Natural killer cell (primary cell): ENCODE measurements at regions not wholly inside any gene's neighbourhood (a gene's known extent, or its start where the extent isn't known, plus 50 kb on each side); places are given as distances from the start of the nearest gene placed in this dataset.

Experiments
- ATAC-seq, 3 donors: fragments of 150-1000 bp in 2 of 3; fragments of 200-7000 bp in 1 of 3; cut with Tn5 transposase; 1 replicate in 1 of 3; 2 replicates in 2 of 3; pipeline ENCODE4 v1.10.0; 2021; ENCODE audit warnings: mild to moderate bottlenecking in 2 of 3, moderate library complexity in 2 of 3
- DNase-seq, 2 donors: peaks; one replicate each; pipeline versions ENCODE4 v3.0.0 to v3.0.0-alpha.2; 2013 to 2021; ENCODE audit warnings: mixed read lengths in 1 of 2
- H3K27ac ChIP-seq: one replicate; pipeline ENCODE4 v1.5.1; 2013; ENCODE audit warnings: mild to moderate bottlenecking, low read length
- H3K27me3 ChIP-seq: one replicate; pipeline ENCODE4 v1.6.1; 2013; ENCODE audit warnings: low read length; ENCODE audit not compliant: control insufficient read depth, insufficient read depth
- H3K36me3 ChIP-seq: one replicate; pipeline ENCODE4 v1.6.1; 2013; ENCODE audit warnings: low read length; ENCODE audit not compliant: control insufficient read depth, insufficient read depth
- H3K4me1 ChIP-seq: one replicate; pipeline ENCODE4 v1.6.1; 2013; ENCODE audit warnings: low read length; ENCODE audit not compliant: control insufficient read depth, insufficient read depth
- H3K4me3 ChIP-seq: one replicate; pipeline ENCODE4 v1.5.1; 2013; ENCODE audit warnings: low read length
- H3K9me3 ChIP-seq: one replicate; pipeline ENCODE4 v1.6.1; 2013; ENCODE audit warnings: low read length; ENCODE audit not compliant: control insufficient read depth, insufficient read depth
- H3K27ac Mint-ChIP-seq, 2 donors: one replicate each; pipeline ENCODE4 v1.8.0; 2022; ENCODE audit warnings: mild to moderate bottlenecking in 2 of 2, mixed read lengths in 2 of 2, moderate library complexity in 1 of 2
- H3K27me3 Mint-ChIP-seq, 2 donors: one replicate each; pipeline ENCODE4 v1.8.0; 2022; ENCODE audit warnings: low read depth in 2 of 2, mixed read lengths in 2 of 2
- H3K36me3 Mint-ChIP-seq: one replicate; pipeline ENCODE4 v1.8.0; 2022; ENCODE audit warnings: mixed read lengths
- H3K4me1 Mint-ChIP-seq, 2 donors: one replicate each; pipeline ENCODE4 v1.8.0; 2022; ENCODE audit warnings: mixed read lengths in 2 of 2
- H3K4me3 Mint-ChIP-seq: one replicate; pipeline ENCODE4 v1.8.0; 2022; ENCODE audit warnings: mild to moderate bottlenecking, moderate library complexity, mixed read lengths
- H3K9me3 Mint-ChIP-seq, 2 donors: one replicate each; pipeline ENCODE4 v1.8.0; 2022; ENCODE audit warnings: mixed read lengths in 2 of 2
- CTCF ChIP-seq: fragments of 200-600 bp; IDR thresholded peaks from one replicate; pipeline ENCODE4 v1.8.0; 2022; ENCODE audit warnings: antibody characterized with exemption
- WGBS: methylation state at CpG from one replicate; pipeline ENCODE4 v1.1.7; 2013; ENCODE audit warnings: missing lambda C conversion rate; ENCODE audit not compliant: insufficient coverage; 5-methylcytosine and 5-hydroxymethylcytosine counted together
- intact Hi-C: fragments of 100-400 bp; cut with micrococcal nuclease; formaldehyde crosslinking; loops from one replicate; pipeline ENCODE4 v1.14.2; 2022

GRCh38 chr7:52794621-52795020 is 240.8 kb upstream of the POM121L12 start:
- no peak for DNase-seq
- Mint-ChIP-seq H3K27ac (no peak overlapping the region), H3K27me3 (no peaks in the 10 kb centered on the region), H3K4me3 (no peak overlapping the region), H3K4me1 (no peaks in the 10 kb centered on the region), H3K36me3 (peaks cover 12% of the 10 kb centered on the region), H3K9me3 (peaks cover 9 to 28% of the 10 kb centered on the region in 2 donors)
- intact Hi-C loops = no loop called here
- no peaks in the 10 kb centered on the region for H3K4me1 ChIP-seq
- H3K9me3 ChIP-seq = peaks cover 11% of the 10 kb centered on the region
- H3K4me3 ChIP-seq = no peak overlapping the region
- no peaks in the 10 kb centered on the region for H3K36me3 ChIP-seq
- H3K27me3 ChIP-seq = no peaks in the 10 kb centered on the region
- WGBS = 94% methylated on average over 1 of the region's 1 CpG
- H3K27ac ChIP-seq = no peak overlapping the region
- ATAC-seq = no peak
- no peak for TF ChIP-seq CTCF

DNA sequence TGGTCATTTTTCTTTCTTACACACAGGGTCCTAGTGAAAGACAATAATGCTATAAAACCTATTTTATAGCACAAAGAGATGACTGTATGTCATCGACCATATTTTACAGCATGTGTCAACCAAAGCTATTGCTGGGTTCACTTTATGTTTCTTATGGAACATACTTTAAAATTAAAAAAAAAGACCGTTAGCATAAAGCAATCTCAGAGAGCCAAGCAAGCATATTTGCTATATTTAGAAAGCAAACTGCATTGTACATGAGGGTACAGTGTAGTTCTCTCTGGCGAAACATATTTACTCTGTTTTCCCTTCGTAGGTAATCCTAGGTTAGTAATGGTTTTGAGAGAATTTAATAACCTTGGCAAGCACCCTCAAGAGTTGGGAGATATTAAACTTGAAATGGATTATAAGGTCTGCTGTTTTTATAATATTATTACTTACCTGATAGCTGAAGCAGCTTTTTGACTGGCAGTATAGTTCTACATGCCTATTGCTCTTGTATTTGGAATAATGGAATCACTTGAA is 244.2 kb upstream of the POM121L12 start:
- no peak for ATAC-seq
- no peak overlapping the region for H3K4me3 Mint-ChIP-seq
- no peak overlapping the region for H3K27ac ChIP-seq
- WGBS = 88% methylated on average over 4 of the region's 4 CpGs
- no peaks in the 10 kb centered on the region for H3K36me3 ChIP-seq
- intact Hi-C loops = no loop called here
- H3K27ac Mint-ChIP-seq = no peak overlapping the region
- H3K4me1 ChIP-seq = no peaks in the 10 kb centered on the region
- DNase-seq = no peak
- peaks cover 6% of the 10 kb centered on the region for H3K9me3 ChIP-seq
- TF ChIP-seq CTCF = no peak
- no peaks in the 10 kb centered on the region for H3K27me3 Mint-ChIP-seq
- no peak overlapping the region for H3K4me3 ChIP-seq
- peaks cover 9 to 18% of the 10 kb centered on the region in 2 donors for H3K9me3 Mint-ChIP-seq
- H3K36me3 Mint-ChIP-seq = peaks cover 6% of the 10 kb centered on the region
- H3K4me1 Mint-ChIP-seq = no peaks in the 10 kb centered on the region
- H3K27me3 ChIP-seq = no peaks in the 10 kb centered on the region

- intact Hi-C loops = no loop called here
- WGBS = no CpG with 5 or more reads among the region's 3 CpGs
- Histone ChIP-seq H3K36me3 (no peaks in the 10 kb centered on the region), H3K27ac (no peak overlapping the region), H3K9me3 (no peaks in the 10 kb centered on the region), H3K4me1 (no peaks in the 10 kb centered on the region), H3K4me3 (no peak overlapping the region), H3K27me3 (no peaks in the 10 kb centered on the region)
- H3K27me3 Mint-ChIP-seq = no peaks in the 10 kb centered on the region
- peaks cover 17 to 29% of the 10 kb centered on the region in 2 donors for H3K9me3 Mint-ChIP-seq
- no peak for ATAC-seq
- no peak overlapping the region for H3K27ac Mint-ChIP-seq
- DNase-seq = no peak
- no peak for TF ChIP-seq CTCF
- H3K4me3 Mint-ChIP-seq = no peak overlapping the region
- H3K4me1 Mint-ChIP-seq = no peaks in the 10 kb centered on the region
- H3K36me3 Mint-ChIP-seq = no peaks in the 10 kb centered on the region
Measured at GRCh38 chr7:52786174-52786573, 249.3 kb upstream of the POM121L12 start.

DNA sequence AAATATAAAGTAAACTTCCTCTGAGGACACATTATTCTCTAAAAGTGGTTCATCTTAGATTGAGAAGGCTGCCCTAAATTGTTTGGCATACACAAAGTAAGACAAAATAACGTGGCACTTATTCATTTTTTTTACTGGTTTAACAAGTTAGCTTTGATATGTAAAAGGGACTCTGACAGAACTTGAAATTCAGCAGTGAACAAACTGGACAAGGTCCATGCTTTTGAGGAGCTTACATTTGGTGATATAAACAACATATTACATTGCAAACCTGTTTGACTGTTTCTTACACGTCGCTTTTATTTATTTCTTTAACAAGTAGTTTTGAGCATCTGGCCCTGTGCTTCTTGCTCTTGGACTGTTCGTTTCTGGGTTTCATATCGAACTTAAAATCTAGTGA is 253.1 kb upstream of the POM121L12 start:
- DNase-seq (no peak), ATAC-seq (no peak)
- Histone ChIP-seq H3K36me3 (no peaks in the 10 kb centered on the region), H3K4me3 (no peak overlapping the region), H3K27ac (no peak overlapping the region), H3K27me3 (no peaks in the 10 kb centered on the region), H3K9me3 (no peaks in the 10 kb centered on the region), H3K4me1 (no peaks in the 10 kb centered on the region)
- intact Hi-C loops = no loop called here
- Mint-ChIP-seq H3K27ac (no peak overlapping the region), H3K9me3 (peaks cover 13 to 34% of the 10 kb centered on the region in 2 donors), H3K36me3 (peaks cover 12% of the 10 kb centered on the region), H3K27me3 (no peaks in the 10 kb centered on the region), H3K4me3 (no peak overlapping the region), H3K4me1 (no peaks in the 10 kb centered on the region)
- no peak for TF ChIP-seq CTCF
- 83% methylated on average over 5 of the region's 5 CpGs for WGBS
